MCF 10A (cell line): ENCODE measurements at regions not wholly inside any gene's neighbourhood (a gene's known extent, or its start where the extent isn't known, plus 50 kb on each side); places are given as distances from the start of the nearest gene placed in this dataset.

Source experiments
- BruUV-seq: library from RNA; stranded (reverse); fragments of 400-500 nt; replicated peaks from 2 replicates; lab custom pipeline; 2021; lab: Mats Ljungman, UMichigan
- CTCF ChIA-PET: fragments of 300-600 bp; sonication (Branson Sonifier 250); formaldehyde crosslinking; extraction: SDS; loops from one replicate; lab custom pipeline; 2021; ENCODE audit warnings: antibody characterized with exemption, inconsistent platforms; lab: Yijun Ruan, JAX
- POLR2A ChIA-PET: fragments of 300-600, 350-650 bp; sonication (Branson Sonifier 250); formaldehyde crosslinking; extraction: SDS; loops from one replicate; lab custom pipeline; 2020; ENCODE audit warnings: antibody characterized with exemption, inconsistent platforms; lab: Yijun Ruan, JAX
- DNase-seq: peaks from one replicate; pipeline ENCODE4 v3.0.0-alpha.2; 2018; ENCODE audit not compliant: unreplicated experiment
- H3K27ac Mint-ChIP-seq: one replicate; pipeline ENCODE4 v1.8.0; 2022; ENCODE audit warnings: mild to moderate bottlenecking, low read depth, mixed read lengths; ENCODE audit not compliant: unreplicated experiment
- H3K27me3 Mint-ChIP-seq: one replicate; pipeline ENCODE4 v1.8.0; 2022; ENCODE audit warnings: mixed read lengths; ENCODE audit not compliant: insufficient read depth, unreplicated experiment
- H3K36me3 Mint-ChIP-seq: one replicate; pipeline ENCODE4 v1.8.0; 2022; ENCODE audit warnings: mild to moderate bottlenecking, moderate library complexity, mixed read lengths; ENCODE audit not compliant: insufficient read depth, unreplicated experiment
- H3K4me1 Mint-ChIP-seq: one replicate; pipeline ENCODE4 v1.8.0; 2022; ENCODE audit warnings: mixed read lengths; ENCODE audit not compliant: insufficient read depth, unreplicated experiment
- H3K4me3 Mint-ChIP-seq: one replicate; pipeline ENCODE4 v1.8.0; 2022; ENCODE audit warnings: mild to moderate bottlenecking, moderate library complexity, mixed read lengths; ENCODE audit not compliant: unreplicated experiment
- H3K9me3 Mint-ChIP-seq: one replicate; pipeline ENCODE4 v1.8.0; 2022; ENCODE audit warnings: mixed read lengths; ENCODE audit not compliant: unreplicated experiment
- intact Hi-C: fragments of 100-400 bp; cut with micrococcal nuclease; formaldehyde crosslinking; loops from 2 replicates; pipeline ENCODE4 v1.14.1; 2022
- TF ChIP-seq, protein P1 (sequence below): fragments of 200-600 bp; IDR thresholded peaks from one replicate; pipeline ENCODE4 v1.8.0; 2022; ENCODE audit warnings: antibody characterized with exemption, mild to moderate bottlenecking; ENCODE audit not compliant: unreplicated experiment

- CTCF ChIA-PET, result interaction anchor here (0.6 to 1.5 kb wide), 3 partner anchors 13 to 782 kb away, joined by 3 to 5 read pairs (median 3); no protein-coding TSS in a partner anchor
- no peak overlapping the region for H3K4me3 Mint-ChIP-seq
- no TSS peak for BruUV-seq
- H3K4me1 Mint-ChIP-seq, result peaks cover 7% of the 10 kb centered on the region
- H3K36me3 Mint-ChIP-seq, result peaks cover 5% of the 10 kb centered on the region
- POLR2A ChIA-PET, result no interaction called here
- no peaks in the 10 kb centered on the region for H3K27me3 Mint-ChIP-seq
- DNase-seq, result no peak
- H3K27ac Mint-ChIP-seq, result no peak overlapping the region
- TF ChIP-seq, protein P1, sequence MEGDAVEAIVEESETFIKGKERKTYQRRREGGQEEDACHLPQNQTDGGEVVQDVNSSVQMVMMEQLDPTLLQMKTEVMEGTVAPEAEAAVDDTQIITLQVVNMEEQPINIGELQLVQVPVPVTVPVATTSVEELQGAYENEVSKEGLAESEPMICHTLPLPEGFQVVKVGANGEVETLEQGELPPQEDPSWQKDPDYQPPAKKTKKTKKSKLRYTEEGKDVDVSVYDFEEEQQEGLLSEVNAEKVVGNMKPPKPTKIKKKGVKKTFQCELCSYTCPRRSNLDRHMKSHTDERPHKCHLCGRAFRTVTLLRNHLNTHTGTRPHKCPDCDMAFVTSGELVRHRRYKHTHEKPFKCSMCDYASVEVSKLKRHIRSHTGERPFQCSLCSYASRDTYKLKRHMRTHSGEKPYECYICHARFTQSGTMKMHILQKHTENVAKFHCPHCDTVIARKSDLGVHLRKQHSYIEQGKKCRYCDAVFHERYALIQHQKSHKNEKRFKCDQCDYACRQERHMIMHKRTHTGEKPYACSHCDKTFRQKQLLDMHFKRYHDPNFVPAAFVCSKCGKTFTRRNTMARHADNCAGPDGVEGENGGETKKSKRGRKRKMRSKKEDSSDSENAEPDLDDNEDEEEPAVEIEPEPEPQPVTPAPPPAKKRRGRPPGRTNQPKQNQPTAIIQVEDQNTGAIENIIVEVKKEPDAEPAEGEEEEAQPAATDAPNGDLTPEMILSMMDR, result peak; percentile 20
- H3K9me3 Mint-ChIP-seq, result no peaks in the 10 kb centered on the region
- intact Hi-C loops, result loop anchor here (1.0 to 5.0 kb wide), 4 partner anchors 178 to 789 kb away; no protein-coding TSS in a partner anchor
Observed at GRCh38 chr22:47586038-47586437, 823.6 kb downstream of the TBC1D22A start.

GRCh38 chr22:47583959-47584562 is 821.6 kb downstream of the TBC1D22A start:
- H3K27ac Mint-ChIP-seq, result no peak overlapping the region
- H3K36me3 Mint-ChIP-seq, result no peaks in the 10 kb centered on the region
- CTCF ChIA-PET, result no interaction called here
- no peak for DNase-seq
- POLR2A ChIA-PET, result no interaction called here
- peaks cover 12% of the 10 kb centered on the region for H3K4me1 Mint-ChIP-seq
- no peaks in the 10 kb centered on the region for H3K27me3 Mint-ChIP-seq
- H3K9me3 Mint-ChIP-seq, result no peaks in the 10 kb centered on the region
- intact Hi-C loops, result loop anchor here (5.0 kb wide), 1 partner anchor 908 kb away; no protein-coding TSS in a partner anchor
- no peak overlapping the region for H3K4me3 Mint-ChIP-seq
- TF ChIP-seq, protein P1, result no peak
- BruUV-seq, result no TSS peak

- no peaks in the 10 kb centered on the region for H3K9me3 Mint-ChIP-seq
- no peaks in the 10 kb centered on the region for H3K36me3 Mint-ChIP-seq
- no peak overlapping the region for H3K27ac Mint-ChIP-seq
- intact Hi-C loops, result loop anchor here (5.0 kb wide), 1 partner anchor 910 kb away; no protein-coding TSS in a partner anchor
- TF ChIP-seq, protein P1, result no peak
- DNase-seq, result no peak
- peaks cover 6% of the 10 kb centered on the region for H3K4me1 Mint-ChIP-seq
- no peak overlapping the region for H3K4me3 Mint-ChIP-seq
- BruUV-seq, result no TSS peak
- ChIA-PET POLR2A (no interaction called here), CTCF (no interaction called here)
- H3K27me3 Mint-ChIP-seq, result no peaks in the 10 kb centered on the region
Observed at GRCh38 chr22:47582067-47582466, 819.6 kb downstream of the TBC1D22A start.

- H3K4me1 Mint-ChIP-seq, result peaks cover 13% of the 10 kb centered on the region
- H3K36me3 Mint-ChIP-seq, result no peaks in the 10 kb centered on the region
- no peaks in the 10 kb centered on the region for H3K27me3 Mint-ChIP-seq
- no peak for DNase-seq
- POLR2A ChIA-PET, result no interaction called here
- CTCF ChIA-PET, result interaction anchor here (0.5 to 0.7 kb wide), 5 partner anchors 73 to 1016 kb away, joined by 3 to 4 read pairs (median 3); no protein-coding TSS in a partner anchor
- intact Hi-C loops, result loop anchor here (5.0 kb wide), 1 partner anchor 912 kb away; no protein-coding TSS in a partner anchor
- no peak overlapping the region for H3K4me3 Mint-ChIP-seq
- peak overlapping the region; percentile 21 for H3K27ac Mint-ChIP-seq
- TF ChIP-seq, protein P1, result no peak
- H3K9me3 Mint-ChIP-seq, result no peaks in the 10 kb centered on the region
- BruUV-seq, result no TSS peak
Observed at GRCh38 chr22:47580121-47580520, 817.7 kb downstream of the TBC1D22A start.
